ENCODE measurements at regions not wholly inside any gene's neighbourhood (a gene's known extent, or its start where the extent isn't known, plus 50 kb on each side); places are given as distances from the start of the nearest gene placed in this dataset.

- TF ChIP-seq POLR2A (IDR thresholded peaks at IDR 0.05; ENCODE audit: low read depth, low read length) (no peak), POLR2AphosphoS5 (IDR thresholded peaks at IDR 0.05; ENCODE audit: low read depth, low read length) (no peak), SPI1 (IDR thresholded peaks at IDR 0.05; ENCODE audit: low read depth, low read length) (no peak), PAX5 (IDR thresholded peaks at IDR 0.05; ENCODE audit: insufficient read depth, low read length, severe bottlenecking) (no peak)
Measured at GRCh38 chr4:151883747-151884146, 122.9 kb upstream of the GATB start.

Measured in GM12891 (cell line).